HepG2 (cell line): ENCODE measurements at regions not wholly inside any gene's neighbourhood (a gene's known extent, or its start where the extent isn't known, plus 50 kb on each side); places are given as distances from the start of the nearest gene placed in this dataset.

Experiments
- FLYWCH1 ChIP-seq: sonication (generic); formaldehyde crosslinking; IDR thresholded peaks from 2 replicates; pipeline ENCODE4 v1.8.1; 2023; ENCODE audit warnings: mild to moderate bottlenecking, missing genetic modification reagents
- FOXK1 ChIP-seq: sonication (generic); formaldehyde crosslinking; IDR thresholded peaks from 2 replicates; pipeline ENCODE4 v1.4.0; 2020; ENCODE audit warnings: low read depth, missing genetic modification reagents, borderline replicate concordance
- GLI4 ChIP-seq: sonication (generic); formaldehyde crosslinking; IDR thresholded peaks from 2 replicates; pipeline ENCODE4 v1.5.1; 2020; ENCODE audit warnings: missing genetic modification reagents, mild to moderate bottlenecking, moderate library complexity, borderline replicate concordance
- GLMP ChIP-seq: sonication (generic); formaldehyde crosslinking; IDR thresholded peaks from 2 replicates; pipeline ENCODE4 v1.9.0; 2021; ENCODE audit warnings: missing genetic modification reagents, mild to moderate bottlenecking, borderline replicate concordance
- HES4 ChIP-seq: sonication (generic); formaldehyde crosslinking; IDR thresholded peaks from 2 replicates; pipeline ENCODE4 v1.9.0; 2021; ENCODE audit warnings: mild to moderate bottlenecking, missing genetic modification reagents, borderline replicate concordance
- HINFP ChIP-seq: sonication (generic); formaldehyde crosslinking; IDR thresholded peaks from 2 replicates; pipeline ENCODE4 v1.4.0; 2020; ENCODE audit warnings: low read depth, mild to moderate bottlenecking, missing genetic modification reagents
- HOXD1 ChIP-seq: sonication (generic); formaldehyde crosslinking; IDR thresholded peaks from 2 replicates; pipeline ENCODE4 v1.5.0; 2020; ENCODE audit warnings: missing genetic modification reagents
- NFE2 ChIP-seq: sonication (generic); formaldehyde crosslinking; IDR thresholded peaks from 2 replicates; pipeline ENCODE4 v1.4.0; 2020; ENCODE audit warnings: missing genetic modification reagents
- PAXIP1 ChIP-seq: sonication (generic); formaldehyde crosslinking; conservative IDR thresholded peaks from 2 replicates; pipeline ENCODE4 v1.4.0; 2020; ENCODE audit warnings: mild to moderate bottlenecking, missing genetic modification reagents, moderate library complexity
- POLR2A ChIP-seq, 2 experiments: IDR thresholded peaks; 2 replicates each; pipeline ENCODE4 v1.6.1; 2011; ENCODE audit warnings: low read depth in 2 of 2, low read length in 2 of 2, mild to moderate bottlenecking in 1 of 2, moderate library complexity in 1 of 2; ENCODE audit not compliant: insufficient read depth in 1 of 2
- TFDP1 ChIP-seq: IDR thresholded peaks from 2 replicates; pipeline ENCODE4 v1.6.1; 2016; ENCODE audit warnings: missing compliant biosample characterization, missing genetic modification reagents, borderline replicate concordance
- ZBTB14 ChIP-seq: sonication (generic); formaldehyde crosslinking; IDR thresholded peaks from 2 replicates; pipeline ENCODE4 v1.4.0; 2020; ENCODE audit warnings: missing genetic modification reagents
- ZFAT ChIP-seq: sonication (generic); formaldehyde crosslinking; conservative IDR thresholded peaks from 2 replicates; pipeline ENCODE4 v1.8.1; 2023; ENCODE audit warnings: missing genetic modification reagents, inconsistent platforms
- ZNF24 ChIP-seq: fragments of 450-650 bp; IDR thresholded peaks from 2 replicates; pipeline ENCODE4 v1.6.1; 2017; ENCODE audit warnings: antibody characterized with exemption, mild to moderate bottlenecking
- ZNF564 ChIP-seq: sonication (generic); formaldehyde crosslinking; IDR thresholded peaks from 2 replicates; pipeline ENCODE4 v1.8.1; 2023; ENCODE audit warnings: mild to moderate bottlenecking, missing genetic modification reagents
- ZNF687 ChIP-seq: sonication (generic); formaldehyde crosslinking; IDR thresholded peaks from 2 replicates; pipeline ENCODE4 v1.5.1; 2020; ENCODE audit warnings: mild to moderate bottlenecking, missing genetic modification reagents, moderate library complexity
- ZNF891 ChIP-seq: sonication (generic); formaldehyde crosslinking; IDR thresholded peaks from 2 replicates; pipeline ENCODE4 v1.5.0; 2020; ENCODE audit warnings: mild to moderate bottlenecking, missing genetic modification reagents

GRCh38 chr1:229984310-229984991 is 82.6 kb upstream of the GALNT2 start (continued):
- TF ChIP-seq PAXIP1 (CRISPR knock-in tag) (0 out of 2 replicates have a peak, but pooled peaks have one; percentile 14), ZNF687 (CRISPR knock-in tag) (peak; percentile 36), HINFP (no peak), HOXD1 (CRISPR knock-in tag) (no peak), HES4 (CRISPR knock-in tag) (no peak), GLI4 (CRISPR knock-in tag) (no peak), POLR2A (IDR thresholded peaks at IDR 0.05; ENCODE audit: insufficient read depth in 1 of 2, low read depth in 2 of 2, low read length in 2 of 2) (no peak), FLYWCH1 (CRISPR knock-in tag) (no peak), FOXK1 (no peak), ZFAT (no peak), ZNF891 (CRISPR knock-in tag) (no peak), ZNF24 (no peak), TFDP1 (CRISPR knock-in tag) (0 out of 2 replicates have a peak, but pooled peaks have one; percentile 48), ZBTB14 (CRISPR knock-in tag) (no peak), ZNF564 (CRISPR knock-in tag) (no peak), GLMP (CRISPR knock-in tag) (no peak), NFE2 (no peak)
